Fibroblast of pulmonary artery (primary cell): ENCODE measurements at regions not wholly inside any gene's neighbourhood (a gene's known extent, or its start where the extent isn't known, plus 50 kb on each side); places are given as distances from the start of the nearest gene placed in this dataset.

Source experiments
- DNase-seq: peaks from one replicate; pipeline ENCODE4 v3.0.0-alpha.2; 2010; ENCODE audit warnings: low read depth
- H3K4me3 ChIP-seq: replicated peaks from 2 replicates; pipeline ENCODE4 v1.5.1; 2011; ENCODE audit warnings: low read depth, mild to moderate bottlenecking, control low read depth, low read length, moderate library complexity
- CTCF ChIP-seq: IDR thresholded peaks from 2 replicates; pipeline ENCODE4 v1.5.1; 2011; ENCODE audit warnings: mild to moderate bottlenecking, control low read depth, low read length, inconsistent platforms; ENCODE audit errors: missing control alignments

DNA sequence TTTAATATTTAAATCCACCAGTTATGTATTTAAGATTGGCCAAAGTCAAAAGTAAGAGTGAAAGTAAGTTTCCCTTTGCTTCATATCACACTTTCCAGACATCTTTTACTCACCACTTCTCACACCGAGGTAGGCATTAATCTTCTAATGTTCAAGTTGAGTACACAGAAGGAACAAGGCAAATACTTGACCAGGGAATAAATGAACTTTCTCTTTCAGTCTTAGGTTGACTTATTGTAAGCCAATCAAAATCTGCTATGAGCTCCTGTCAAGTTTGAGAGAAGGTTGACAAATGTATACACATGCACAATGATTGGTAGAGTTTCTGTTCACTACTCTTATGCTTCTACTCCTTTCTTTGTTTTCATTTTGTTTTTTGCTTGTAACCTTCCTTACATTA, 842.5 kb downstream of the REEP3 start:
- DNase-seq, result no peak

DNA sequence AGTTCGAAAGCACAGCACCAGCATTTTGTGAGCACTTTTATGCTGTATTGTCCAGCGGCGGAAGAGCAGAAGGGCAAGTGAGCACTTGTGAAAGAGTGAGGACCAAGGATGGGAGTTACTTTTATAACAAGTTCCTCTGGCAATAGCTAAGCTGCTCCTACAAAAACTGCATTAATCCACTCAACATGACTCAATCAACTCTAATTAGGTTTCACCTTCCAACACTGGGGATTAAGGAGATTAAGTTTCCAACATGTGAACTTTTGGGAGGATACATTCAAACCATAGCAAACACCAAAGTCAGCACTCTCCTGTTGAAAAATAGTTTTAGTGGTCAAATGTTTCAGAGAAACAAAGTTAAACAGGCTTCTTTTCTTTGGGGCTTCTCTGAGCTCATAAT, 844.5 kb downstream of the REEP3 start:
- DNase-seq, result no peak
- no peak for TF ChIP-seq CTCF
- H3K4me3 ChIP-seq, result no peak overlapping the region

More for the DNA sequence above, 842.5 kb downstream of the REEP3 start:
- no peak overlapping the region for H3K4me3 ChIP-seq
- no peak for TF ChIP-seq CTCF

GRCh38 chr10:64368298-64368697, 847.1 kb downstream of the REEP3 start:
- DNase-seq, result no peak
- no peak for TF ChIP-seq CTCF
- no peak overlapping the region for H3K4me3 ChIP-seq

- DNase-seq, result no peak
- no peak overlapping the region for H3K4me3 ChIP-seq
- TF ChIP-seq CTCF, result no peak
Observed at GRCh38 chr10:64369885-64370773, 848.9 kb downstream of the REEP3 start.

- H3K4me3 ChIP-seq, result no peak overlapping the region
- no peak for DNase-seq
- no peak for TF ChIP-seq CTCF
Observed at GRCh38 chr10:64374346-64374745, 853.1 kb downstream of the REEP3 start.

GRCh38 chr10:64376167-64376566, 855.0 kb downstream of the REEP3 start:
- no peak for DNase-seq

More at GRCh38 chr10:64376167-64376566, 855.0 kb downstream of the REEP3 start:
- no peak for TF ChIP-seq CTCF
- H3K4me3 ChIP-seq, result no peak overlapping the region
